ENCODE measurements at regions not wholly inside any gene's neighbourhood (a gene's known extent, or its start where the extent isn't known, plus 50 kb on each side); places are given as distances from the start of the nearest gene placed in this dataset.
"Not testable (repeated sequence)": the region's sequence is repeated elsewhere in the genome, so short reads cannot be mapped to it uniquely, and the experiment has no call there.

- TF ChIP-seq, protein P1, sequence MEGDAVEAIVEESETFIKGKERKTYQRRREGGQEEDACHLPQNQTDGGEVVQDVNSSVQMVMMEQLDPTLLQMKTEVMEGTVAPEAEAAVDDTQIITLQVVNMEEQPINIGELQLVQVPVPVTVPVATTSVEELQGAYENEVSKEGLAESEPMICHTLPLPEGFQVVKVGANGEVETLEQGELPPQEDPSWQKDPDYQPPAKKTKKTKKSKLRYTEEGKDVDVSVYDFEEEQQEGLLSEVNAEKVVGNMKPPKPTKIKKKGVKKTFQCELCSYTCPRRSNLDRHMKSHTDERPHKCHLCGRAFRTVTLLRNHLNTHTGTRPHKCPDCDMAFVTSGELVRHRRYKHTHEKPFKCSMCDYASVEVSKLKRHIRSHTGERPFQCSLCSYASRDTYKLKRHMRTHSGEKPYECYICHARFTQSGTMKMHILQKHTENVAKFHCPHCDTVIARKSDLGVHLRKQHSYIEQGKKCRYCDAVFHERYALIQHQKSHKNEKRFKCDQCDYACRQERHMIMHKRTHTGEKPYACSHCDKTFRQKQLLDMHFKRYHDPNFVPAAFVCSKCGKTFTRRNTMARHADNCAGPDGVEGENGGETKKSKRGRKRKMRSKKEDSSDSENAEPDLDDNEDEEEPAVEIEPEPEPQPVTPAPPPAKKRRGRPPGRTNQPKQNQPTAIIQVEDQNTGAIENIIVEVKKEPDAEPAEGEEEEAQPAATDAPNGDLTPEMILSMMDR (IDR thresholded peaks at IDR 0.05; ENCODE audit: low read depth, low read length, poor library complexity, severe bottlenecking), result not testable (repeated sequence)
- not testable (repeated sequence) for TF ChIP-seq EZH2phosphoT487 (IDR thresholded peaks at IDR 0.05; ENCODE audit: borderline replicate concordance, low read length)
Measured at GRCh38 chr13:111702059-111702458, 364.9 kb upstream of the SOX1 start.

Data from DOHH2 (cell line).